Colonic mucosa (tissue), 4 donors: ENCODE measurements at regions not wholly inside any gene's neighbourhood (a gene's known extent, or its start where the extent isn't known, plus 50 kb on each side); places are given as distances from the start of the nearest gene placed in this dataset.

ENCODE experiments used
- DNase-seq: peaks from one replicate; pipeline ENCODE4 v3.0.0-alpha.2; 2020
- H3K27ac ChIP-seq: fragments of 200-600 bp; one replicate; pipeline ENCODE4 v1.8.0; 2021
- H3K27me3 ChIP-seq: fragments of 200-600 bp; one replicate; pipeline ENCODE4 v1.8.0; 2021
- H3K36me3 ChIP-seq: fragments of 200-600 bp; one replicate; pipeline ENCODE4 v1.8.0; 2021
- H3K4me1 ChIP-seq: fragments of 200-600 bp; one replicate; pipeline ENCODE4 v1.8.0; 2021; ENCODE audit warnings: mild to moderate bottlenecking
- H3K4me3 ChIP-seq: fragments of 200-600 bp; one replicate; pipeline ENCODE4 v1.8.0; 2021
- H3K9ac ChIP-seq, 2 donors: one replicate each; pipeline ENCODE4 v1.7.0; 2013; ENCODE audit warnings: control low read depth in 2 of 2, low read depth in 2 of 2, low read length in 2 of 2
- H3K9me3 ChIP-seq: fragments of 200-600 bp; one replicate; pipeline ENCODE4 v1.8.0; 2021
- intact Hi-C: fragments of 100-400 bp; cut with DNase I; formaldehyde crosslinking; loops from one replicate; pipeline ENCODE4 v1.14.1; 2022
- TF ChIP-seq, protein P1 (sequence below): fragments of 200-600 bp; IDR thresholded peaks from one replicate; pipeline ENCODE4 v1.8.0; 2022; ENCODE audit warnings: antibody characterized with exemption, mild to moderate bottlenecking
- donor health status: healthy.
- donor health status: DM: no; HTN: no; CAD: no.
- donor health status: DM: no; HTN: no; CAD: no.

GRCh38 chr18:73908323-73908722 is 239.3 kb downstream of the FBXO15 start:
- Histone ChIP-seq H3K9me3 (no peaks in the 10 kb centered on the region), H3K4me1 (no peaks in the 10 kb centered on the region), H3K9ac (no peak overlapping the region), H3K27ac (no peak overlapping the region), H3K4me3 (no peak overlapping the region), H3K36me3 (no peaks in the 10 kb centered on the region), H3K27me3 (no peaks in the 10 kb centered on the region)
- TF ChIP-seq, protein P1, sequence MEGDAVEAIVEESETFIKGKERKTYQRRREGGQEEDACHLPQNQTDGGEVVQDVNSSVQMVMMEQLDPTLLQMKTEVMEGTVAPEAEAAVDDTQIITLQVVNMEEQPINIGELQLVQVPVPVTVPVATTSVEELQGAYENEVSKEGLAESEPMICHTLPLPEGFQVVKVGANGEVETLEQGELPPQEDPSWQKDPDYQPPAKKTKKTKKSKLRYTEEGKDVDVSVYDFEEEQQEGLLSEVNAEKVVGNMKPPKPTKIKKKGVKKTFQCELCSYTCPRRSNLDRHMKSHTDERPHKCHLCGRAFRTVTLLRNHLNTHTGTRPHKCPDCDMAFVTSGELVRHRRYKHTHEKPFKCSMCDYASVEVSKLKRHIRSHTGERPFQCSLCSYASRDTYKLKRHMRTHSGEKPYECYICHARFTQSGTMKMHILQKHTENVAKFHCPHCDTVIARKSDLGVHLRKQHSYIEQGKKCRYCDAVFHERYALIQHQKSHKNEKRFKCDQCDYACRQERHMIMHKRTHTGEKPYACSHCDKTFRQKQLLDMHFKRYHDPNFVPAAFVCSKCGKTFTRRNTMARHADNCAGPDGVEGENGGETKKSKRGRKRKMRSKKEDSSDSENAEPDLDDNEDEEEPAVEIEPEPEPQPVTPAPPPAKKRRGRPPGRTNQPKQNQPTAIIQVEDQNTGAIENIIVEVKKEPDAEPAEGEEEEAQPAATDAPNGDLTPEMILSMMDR, result no peak
- intact Hi-C loops, result no loop called here
- DNase-seq, result no peak

DNA sequence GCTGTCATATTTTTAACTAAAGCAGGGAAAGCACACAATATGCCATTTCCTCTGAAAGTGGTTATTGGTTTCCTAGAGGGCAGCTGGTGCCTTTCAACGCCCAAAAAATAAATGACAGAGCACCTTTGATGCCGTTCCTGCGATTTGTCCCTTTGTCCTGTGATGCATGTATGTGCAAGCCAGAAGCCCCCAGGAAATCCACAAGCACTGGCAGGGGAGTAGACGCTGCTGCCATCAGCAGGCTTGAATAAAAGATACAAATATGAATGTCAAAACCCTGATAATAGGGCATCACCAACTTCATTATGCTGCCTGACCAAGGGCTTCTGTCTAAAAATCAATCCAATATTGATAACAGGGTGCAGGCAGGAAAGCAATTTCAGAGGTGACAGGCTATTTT is 246.1 kb downstream of the FBXO15 start:
- Histone ChIP-seq H3K36me3 (no peaks in the 10 kb centered on the region), H3K4me3 (no peak overlapping the region), H3K4me1 (no peaks in the 10 kb centered on the region), H3K27me3 (no peaks in the 10 kb centered on the region), H3K9ac (no peak overlapping the region), H3K9me3 (no peaks in the 10 kb centered on the region), H3K27ac (no peak overlapping the region)
- TF ChIP-seq, protein P1, result no peak
- intact Hi-C loops, result no loop called here
- no peak for DNase-seq

- no peaks in the 10 kb centered on the region for H3K4me1 ChIP-seq
- no peaks in the 10 kb centered on the region for H3K36me3 ChIP-seq
- no peak overlapping the region for H3K9ac ChIP-seq
- no peak for DNase-seq
- no peak overlapping the region for H3K4me3 ChIP-seq
- intact Hi-C loops, result no loop called here
- no peaks in the 10 kb centered on the region for H3K9me3 ChIP-seq
- TF ChIP-seq, protein P1, result no peak
- H3K27me3 ChIP-seq, result no peaks in the 10 kb centered on the region
- no peak overlapping the region for H3K27ac ChIP-seq
Measured at GRCh38 chr18:73901151-73901550, 246.5 kb downstream of the FBXO15 start.

DNA sequence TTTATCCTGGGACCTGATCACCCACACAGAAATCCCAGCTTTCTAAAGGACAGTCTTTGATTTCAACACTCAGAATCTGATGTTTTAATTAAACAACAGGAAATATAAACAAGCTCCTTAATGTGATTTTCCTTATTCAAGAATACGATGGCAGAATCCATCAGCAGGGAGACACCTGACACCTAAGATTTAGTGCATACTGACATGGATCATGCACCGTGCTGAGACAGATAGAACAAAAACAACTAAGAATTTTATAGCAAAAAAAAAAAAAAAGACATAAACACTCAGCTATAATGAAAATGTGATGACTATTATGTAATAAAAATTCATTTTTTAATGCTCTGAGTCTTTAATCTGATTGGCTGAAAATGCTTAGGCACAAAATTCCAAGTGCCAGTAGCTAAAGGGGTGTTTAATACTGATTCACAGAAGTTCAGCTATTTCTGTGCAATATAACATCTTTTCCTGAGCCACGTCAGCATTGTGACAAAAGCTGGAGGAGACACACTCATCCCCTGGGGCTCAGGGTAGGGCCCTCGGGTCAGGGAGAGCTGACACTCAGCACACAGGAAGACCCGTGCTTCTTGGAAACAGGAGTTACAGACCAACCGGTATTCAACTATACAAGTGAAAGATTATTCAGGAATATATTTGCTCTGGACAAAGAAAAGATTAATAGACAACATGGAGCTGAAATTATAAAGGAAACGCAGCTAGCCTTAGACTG is 247.4 kb downstream of the FBXO15 start:
- H3K27ac ChIP-seq, result no peak overlapping the region
- H3K9ac ChIP-seq, result no peak overlapping the region
- H3K4me3 ChIP-seq, result no peak overlapping the region
- H3K36me3 ChIP-seq, result no peaks in the 10 kb centered on the region
- no peaks in the 10 kb centered on the region for H3K9me3 ChIP-seq
- TF ChIP-seq, protein P1, result no peak
- DNase-seq, result no peak
- H3K4me1 ChIP-seq, result no peaks in the 10 kb centered on the region
- H3K27me3 ChIP-seq, result no peaks in the 10 kb centered on the region
- intact Hi-C loops, result no loop called here

DNA sequence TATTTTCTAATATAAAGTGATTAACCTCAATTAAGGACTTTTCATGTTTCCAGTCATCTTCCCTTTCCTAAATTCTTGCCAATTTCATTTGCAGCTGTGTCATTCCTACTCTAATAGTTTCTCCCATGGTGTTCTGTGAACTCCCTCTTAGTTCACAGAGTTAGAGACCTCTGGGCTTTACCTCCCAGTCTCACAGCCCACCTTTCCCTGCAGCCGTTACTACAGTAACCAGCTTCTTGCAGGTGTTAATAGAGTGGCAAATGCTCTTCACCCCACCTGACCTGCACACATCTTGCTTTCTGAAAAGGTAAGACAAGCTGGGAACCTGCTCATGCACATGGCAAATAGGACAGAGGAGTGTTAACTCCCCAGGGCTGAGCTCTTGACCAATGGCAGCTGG is 250.1 kb downstream of the FBXO15 start:
- intact Hi-C loops, result no loop called here

More for the DNA sequence above, 250.1 kb downstream of the FBXO15 start:
- H3K27ac ChIP-seq, result no peak overlapping the region
- H3K9me3 ChIP-seq, result no peaks in the 10 kb centered on the region
- no peak overlapping the region for H3K9ac ChIP-seq
- TF ChIP-seq, protein P1, result no peak
- no peaks in the 10 kb centered on the region for H3K36me3 ChIP-seq
- H3K4me1 ChIP-seq, result no peaks in the 10 kb centered on the region
- DNase-seq, result no peak
- H3K4me3 ChIP-seq, result no peak overlapping the region
- H3K27me3 ChIP-seq, result no peaks in the 10 kb centered on the region
